NCI-H82 (cell line): ENCODE measurements at regions not wholly inside any gene's neighbourhood (a gene's known extent, or its start where the extent isn't known, plus 50 kb on each side); places are given as distances from the start of the nearest gene placed in this dataset.

Experiments
- DNase-seq: peaks from one replicate; lab custom pipeline; 2025; lab: John Stamatoyannopoulos, UW

- DNase-seq: no peak
Observed at GRCh38 chr15:69843276-69843899, 254.3 kb downstream of the TLE3 start.

- DNase-seq: no peak
Observed at GRCh38 chr15:69843900-69844304, 253.8 kb downstream of the TLE3 start.

- no peak for DNase-seq
Observed at GRCh38 chr15:69845159-69845558, 252.6 kb downstream of the TLE3 start.

GRCh38 chr15:69847625-69848024, 250.1 kb downstream of the TLE3 start:
- no peak for DNase-seq

- no peak for DNase-seq
Observed at GRCh38 chr15:69848096-69848495, 249.6 kb downstream of the TLE3 start.

GRCh38 chr15:69848551-69849231, 249.0 kb downstream of the TLE3 start:
- no peak for DNase-seq

GRCh38 chr15:69849232-69849610, 248.5 kb downstream of the TLE3 start:
- DNase-seq: no peak

GRCh38 chr15:69852482-69852881, 245.2 kb downstream of the TLE3 start:
- no peak for DNase-seq

GRCh38 chr15:69852916-69853315, 244.8 kb downstream of the TLE3 start:
- no peak for DNase-seq

GRCh38 chr15:69853544-69853951, 244.2 kb downstream of the TLE3 start:
- no peak for DNase-seq

- no peak for DNase-seq
Observed at GRCh38 chr15:69854001-69854400, 243.7 kb downstream of the TLE3 start.

- DNase-seq: no peak
Observed at GRCh38 chr15:69854521-69855181, 243.1 kb downstream of the TLE3 start.

GRCh38 chr15:69855258-69856000, 242.3 kb downstream of the TLE3 start:
- no peak for DNase-seq

- no peak for DNase-seq
Observed at GRCh38 chr15:69857250-69857649, 240.5 kb downstream of the TLE3 start.

GRCh38 chr15:69857686-69858391, 239.9 kb downstream of the TLE3 start:
- no peak for DNase-seq

GRCh38 chr15:69858456-69858855, 239.3 kb downstream of the TLE3 start:
- DNase-seq: no peak

GRCh38 chr15:69859866-69860265, 237.9 kb downstream of the TLE3 start:
- DNase-seq: peak; percentile 21

GRCh38 chr15:69860321-69860720, 237.4 kb downstream of the TLE3 start:
- DNase-seq: peak; percentile 72

GRCh38 chr15:69860921-69861320, 236.8 kb downstream of the TLE3 start:
- DNase-seq: peak; percentile 99

- peak; percentile 89 for DNase-seq
Observed at GRCh38 chr15:69861331-69862171, 236.2 kb downstream of the TLE3 start.

GRCh38 chr15:69862540-69862939, 235.2 kb downstream of the TLE3 start:
- no peak for DNase-seq
